SK-N-MC (cell line): ENCODE measurements at regions not wholly inside any gene's neighbourhood (a gene's known extent, or its start where the extent isn't known, plus 50 kb on each side); places are given as distances from the start of the nearest gene placed in this dataset.

ENCODE experiments used
- DNase-seq: peaks from one replicate; pipeline ENCODE4 v3.0.0-alpha.2; 2011; ENCODE audit warnings: low read depth, low spot score
- H3K27ac ChIP-seq: fragments of 200-600 bp; sonication (generic); 2 replicates; pipeline ENCODE4 v1.5.1; 2016; ENCODE audit warnings: mixed run types
- H3K36me3 ChIP-seq: fragments of 200-600 bp; sonication (generic); 2 replicates; pipeline ENCODE4 v1.6.1; 2017; ENCODE audit warnings: antibody characterized with exemption, low read length, mixed read lengths; ENCODE audit not compliant: insufficient read depth
- H3K4me3 ChIP-seq: fragments of 200-600 bp; sonication (generic); 2 replicates; pipeline ENCODE4 v1.5.1; 2016
- H3K9ac ChIP-seq: fragments of 200-600 bp; sonication (generic); 2 replicates; pipeline ENCODE4 v1.8.0; 2017; ENCODE audit warnings: mixed run types, mixed read lengths; ENCODE audit not compliant: insufficient read length
- H3K9me3 ChIP-seq: fragments of 200-600 bp; sonication (generic); 2 replicates; pipeline ENCODE4 v1.6.1; 2017; ENCODE audit warnings: low read depth, mild to moderate bottlenecking, antibody characterized with exemption, low read length, moderate library complexity, mixed read lengths
- EZH2 ChIP-seq: fragments of 200-600 bp; sonication (generic); IDR thresholded peaks from one replicate; pipeline ENCODE4 v1.6.1; 2017; ENCODE audit warnings: antibody characterized with exemption
- FOXP2 ChIP-seq: optimal IDR thresholded peaks from 2 replicates; pipeline ENCODE3; 2011; ENCODE audit warnings: mild to moderate bottlenecking, moderate library complexity; ENCODE audit not compliant: insufficient read depth; ENCODE audit errors: extremely low read length, control extremely low read depth
- POLR2AphosphoS5 ChIP-seq: IDR thresholded peaks from 2 replicates; pipeline ENCODE4 v1.6.1; 2012; ENCODE audit warnings: mild to moderate bottlenecking, low read depth, low read length, borderline replicate concordance

DNA sequence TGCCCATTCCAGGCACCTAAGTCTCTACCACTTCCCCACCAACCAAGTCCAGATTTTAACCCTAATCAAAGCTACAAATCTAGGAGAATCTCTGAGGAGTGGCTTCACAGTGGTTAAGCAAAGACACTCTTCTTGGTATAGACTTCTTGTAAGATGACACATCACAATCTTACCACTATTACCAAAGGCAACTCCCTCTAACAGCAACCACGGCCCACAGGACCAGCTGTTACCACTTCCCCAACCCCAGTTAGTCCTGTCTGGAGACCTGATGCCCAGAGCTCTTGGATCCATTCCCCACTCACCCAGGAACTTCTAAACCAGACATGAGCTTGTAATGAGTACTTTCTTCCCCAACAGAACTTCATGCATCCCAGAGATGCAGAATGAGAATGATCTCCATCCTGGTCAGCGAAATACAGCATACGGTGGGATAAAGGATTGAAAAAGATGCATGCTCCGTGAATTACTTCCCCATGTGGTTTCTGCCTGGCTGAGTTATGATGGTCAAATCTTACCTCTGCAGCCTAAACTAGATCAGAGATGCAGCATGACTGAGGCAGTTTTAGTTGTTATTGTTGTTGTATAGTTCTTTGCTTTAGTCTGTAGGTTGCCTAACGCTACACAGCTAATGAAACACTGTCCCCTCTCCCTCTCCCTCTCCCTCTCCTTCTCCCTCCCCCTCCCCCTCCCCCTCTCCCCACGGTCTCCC is 87.7 kb upstream of the FOXN3 start:
- Histone ChIP-seq H3K4me3 (no peak overlapping the region), H3K27ac (no peak overlapping the region), H3K9me3 (no peaks in the 10 kb centered on the region), H3K9ac (no peak overlapping the region), H3K36me3 (no peaks in the 10 kb centered on the region)
- TF ChIP-seq FOXP2, result no peak
- DNase-seq, result no peak

DNA sequence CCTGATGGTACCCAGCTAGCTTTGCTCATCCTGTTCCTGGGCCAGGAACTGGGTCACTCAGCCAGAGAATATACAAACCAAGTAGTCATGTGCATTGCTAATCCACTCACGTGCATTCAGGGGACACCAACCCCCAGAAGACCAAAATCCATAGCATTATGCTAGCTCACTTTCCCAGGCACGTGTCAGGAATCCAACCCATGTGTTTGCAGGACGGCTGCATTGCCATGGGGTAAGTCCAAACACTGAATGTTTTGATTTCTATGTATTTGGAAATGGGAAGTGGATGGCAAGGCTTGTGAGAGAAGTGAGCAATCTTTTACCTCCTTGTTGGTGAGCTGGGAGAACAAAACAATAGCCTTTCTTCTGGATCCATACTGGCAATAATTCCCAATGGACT is 87.1 kb upstream of the FOXN3 start:
- Histone ChIP-seq H3K9me3 (no peaks in the 10 kb centered on the region), H3K4me3 (no peak overlapping the region), H3K9ac (no peak overlapping the region)

DNA sequence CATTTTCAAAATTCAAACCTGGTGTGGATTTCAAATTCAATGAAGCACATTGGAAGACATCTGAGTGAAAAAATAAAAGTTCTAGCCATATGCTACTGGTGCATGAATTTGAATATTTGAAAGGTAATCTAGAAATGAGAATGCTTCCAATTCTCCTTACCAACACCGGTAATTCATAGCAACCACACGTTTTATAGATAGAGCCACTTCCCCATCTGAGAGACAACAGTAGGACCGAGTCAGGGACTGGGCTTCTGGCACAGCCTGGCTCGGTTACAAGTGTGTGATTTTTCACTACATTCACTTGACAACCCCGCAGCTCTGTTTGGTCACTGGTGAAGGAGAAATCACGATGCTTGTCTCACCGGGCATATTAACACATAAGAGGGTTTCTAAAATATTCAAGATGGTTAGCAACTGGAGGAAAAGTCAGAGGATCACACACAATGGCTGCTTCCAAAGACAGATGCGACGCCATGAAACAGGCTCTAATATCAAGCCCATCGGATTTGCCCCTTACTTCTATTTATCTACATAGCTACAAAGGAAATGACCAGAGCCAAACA is 86.5 kb upstream of the FOXN3 start:
- Histone ChIP-seq H3K4me3 (no peak overlapping the region), H3K27ac (no peak overlapping the region), H3K9me3 (no peaks in the 10 kb centered on the region), H3K9ac (no peak overlapping the region), H3K36me3 (no peaks in the 10 kb centered on the region)
- no peak for DNase-seq
- TF ChIP-seq EZH2 (no peak), POLR2AphosphoS5 (no peak), FOXP2 (no peak)

More for the DNA sequence above, 87.1 kb upstream of the FOXN3 start:
- no peak overlapping the region for H3K27ac ChIP-seq
- no peaks in the 10 kb centered on the region for H3K36me3 ChIP-seq
- no peak for TF ChIP-seq EZH2
- no peak for TF ChIP-seq FOXP2
- TF ChIP-seq POLR2AphosphoS5, result no peak
- DNase-seq, result no peak

- Histone ChIP-seq H3K27ac (no peak overlapping the region), H3K4me3 (no peak overlapping the region), H3K36me3 (no peaks in the 10 kb centered on the region), H3K9ac (no peak overlapping the region), H3K9me3 (no peaks in the 10 kb centered on the region)
- DNase-seq, result no peak
- no peak for TF ChIP-seq FOXP2
- TF ChIP-seq EZH2, result no peak
- no peak for TF ChIP-seq POLR2AphosphoS5
Measured at GRCh38 chr14:89502966-89503365, 85.9 kb upstream of the FOXN3 start.

DNA sequence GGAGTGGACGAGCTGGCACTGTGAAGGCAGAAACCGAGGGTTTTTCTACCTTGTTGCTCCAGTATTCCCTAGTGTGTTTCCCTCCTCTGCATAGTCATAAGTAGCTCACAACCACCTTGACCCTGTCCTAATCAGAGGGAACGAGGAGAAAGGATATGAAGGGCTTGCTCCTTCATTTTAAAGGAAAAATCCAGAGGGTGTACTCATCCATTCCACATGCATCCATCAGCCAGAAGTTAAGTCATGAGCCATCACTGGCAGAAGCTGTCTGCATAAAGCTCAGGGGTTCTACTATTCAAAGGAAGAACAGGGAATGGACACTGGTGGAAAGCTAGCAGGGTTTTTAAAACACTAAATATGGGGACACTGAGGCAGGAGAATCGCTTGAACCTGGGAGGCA is 84.3 kb upstream of the FOXN3 start:
- Histone ChIP-seq H3K9ac (no peak overlapping the region), H3K36me3 (no peaks in the 10 kb centered on the region), H3K4me3 (no peak overlapping the region), H3K27ac (no peak overlapping the region), H3K9me3 (no peaks in the 10 kb centered on the region)
- TF ChIP-seq EZH2 (no peak), POLR2AphosphoS5 (no peak), FOXP2 (no peak)
- no peak for DNase-seq

GRCh38 chr14:89500303-89500702 is 83.3 kb upstream of the FOXN3 start:
- no peak for DNase-seq
- no peak overlapping the region for H3K27ac ChIP-seq
- H3K9ac ChIP-seq, result no peak overlapping the region
- H3K4me3 ChIP-seq, result no peak overlapping the region
- no peak for TF ChIP-seq POLR2AphosphoS5
- no peak for TF ChIP-seq FOXP2
- TF ChIP-seq EZH2, result no peak
- H3K9me3 ChIP-seq, result no peaks in the 10 kb centered on the region
- no peaks in the 10 kb centered on the region for H3K36me3 ChIP-seq

- Histone ChIP-seq H3K9ac (no peak overlapping the region), H3K9me3 (no peaks in the 10 kb centered on the region), H3K36me3 (no peaks in the 10 kb centered on the region), H3K4me3 (no peak overlapping the region), H3K27ac (no peak overlapping the region)
- DNase-seq, result no peak
- no peak for TF ChIP-seq POLR2AphosphoS5
- no peak for TF ChIP-seq EZH2
- TF ChIP-seq FOXP2, result no peak
Measured at GRCh38 chr14:89498878-89499277, 81.8 kb upstream of the FOXN3 start.

DNA sequence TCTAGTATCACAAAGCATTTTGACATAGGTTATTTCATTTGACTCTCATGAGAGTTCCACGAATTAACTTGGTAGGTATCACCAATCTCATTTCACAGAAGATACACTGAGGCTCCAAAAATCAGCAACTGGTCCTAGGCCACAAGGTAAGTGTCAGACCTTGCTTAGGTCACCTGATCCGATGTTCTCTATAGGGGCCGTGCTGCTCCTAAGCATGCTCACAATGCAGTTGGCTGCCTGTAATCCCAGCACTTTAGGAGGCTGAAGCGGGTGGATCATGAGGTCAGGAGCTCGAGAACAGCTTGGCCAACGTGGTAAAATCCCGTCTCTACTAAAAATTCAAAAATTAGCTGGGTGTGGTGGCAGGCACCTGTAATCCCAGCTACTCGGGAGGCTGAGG is 78.7 kb upstream of the FOXN3 start:
- Histone ChIP-seq H3K36me3 (no peaks in the 10 kb centered on the region), H3K4me3 (no peak overlapping the region), H3K9me3 (no peaks in the 10 kb centered on the region), H3K27ac (no peak overlapping the region), H3K9ac (no peak overlapping the region)
- TF ChIP-seq FOXP2, result no peak
- DNase-seq, result no peak

DNA sequence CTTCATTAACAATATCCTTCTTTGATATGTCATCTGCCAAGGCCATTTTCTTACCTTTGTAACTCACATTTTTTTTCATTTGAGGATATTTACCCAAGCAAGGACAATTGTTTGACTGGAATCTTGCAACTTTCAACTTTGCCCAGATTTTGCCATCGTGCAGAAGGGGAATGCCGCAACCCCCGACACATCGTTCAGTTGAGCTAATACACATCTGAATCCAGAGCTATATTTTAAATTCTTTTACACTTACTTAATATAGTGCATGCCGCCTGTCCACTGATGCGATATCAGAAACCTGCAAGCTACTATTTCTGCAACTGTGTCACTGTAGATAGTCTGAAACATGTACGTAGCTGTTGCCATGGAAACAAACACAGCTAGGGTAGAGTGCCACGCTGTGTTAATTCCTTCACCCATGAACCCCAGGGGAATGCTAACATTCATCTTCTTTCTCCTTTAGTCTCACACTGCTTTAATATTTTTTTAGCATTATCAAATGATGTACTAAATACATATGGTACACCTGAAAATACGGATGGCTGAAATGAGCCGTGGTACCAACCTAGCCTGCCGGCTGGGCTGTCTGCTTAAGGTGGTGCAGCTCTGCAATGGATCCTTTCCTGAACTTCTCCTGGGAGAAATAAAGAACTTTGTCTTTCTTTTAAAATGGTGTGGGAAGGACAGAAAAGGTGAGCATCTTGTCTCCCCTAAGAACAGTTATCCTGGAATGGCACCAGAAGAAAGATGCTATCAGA is 77.0 kb upstream of the FOXN3 start:
- Histone ChIP-seq H3K4me3 (no peak overlapping the region), H3K36me3 (no peaks in the 10 kb centered on the region), H3K9ac (no peak overlapping the region), H3K9me3 (no peaks in the 10 kb centered on the region), H3K27ac (no peak overlapping the region)
- no peak for TF ChIP-seq EZH2
- no peak for DNase-seq

GRCh38 chr14:89493406-89493805 is 76.4 kb upstream of the FOXN3 start:
- no peak overlapping the region for H3K4me3 ChIP-seq
- H3K36me3 ChIP-seq, result no peaks in the 10 kb centered on the region
- no peak overlapping the region for H3K27ac ChIP-seq
- no peak for TF ChIP-seq FOXP2
- TF ChIP-seq EZH2, result no peak
- no peak for TF ChIP-seq POLR2AphosphoS5
- H3K9ac ChIP-seq, result no peak overlapping the region
- H3K9me3 ChIP-seq, result no peaks in the 10 kb centered on the region
- DNase-seq, result no peak
